ENCODE measurements at regions not wholly inside any gene's neighbourhood (a gene's known extent, or its start where the extent isn't known, plus 50 kb on each side); places are given as distances from the start of the nearest gene placed in this dataset.
"Not testable (repeated sequence)": the region's sequence is repeated elsewhere in the genome, so short reads cannot be mapped to it uniquely, and the experiment has no call there.

DNA sequence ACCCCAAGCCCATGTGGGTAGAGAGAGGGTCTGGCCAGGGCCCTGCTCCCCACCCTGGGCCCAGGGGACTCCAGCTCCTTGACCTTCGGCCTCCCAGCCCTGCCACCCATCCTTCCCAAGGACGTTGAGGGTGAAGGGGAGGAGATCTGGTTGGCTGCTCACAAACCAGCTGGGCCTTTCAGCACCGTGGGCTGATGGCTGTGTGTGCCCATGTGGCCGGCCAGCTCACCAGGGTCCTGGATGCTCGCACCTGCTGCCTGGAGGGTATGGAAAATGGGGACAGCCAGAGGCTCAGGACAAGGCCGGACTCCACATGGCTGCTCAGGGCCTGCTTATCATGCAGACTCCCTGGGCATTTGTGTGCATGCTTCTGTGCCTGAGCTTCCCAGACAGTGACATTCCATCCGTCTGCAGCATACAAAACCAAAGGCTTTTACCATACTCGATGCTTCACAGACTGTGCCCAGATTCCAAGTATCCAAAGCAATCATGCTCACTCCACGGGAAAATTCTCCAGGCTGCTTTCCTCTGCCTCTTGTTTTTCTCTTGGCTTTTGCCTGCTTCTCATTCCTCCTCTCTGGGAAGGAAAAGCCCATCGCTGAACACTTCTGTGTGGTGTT, 112.5 kb upstream of the ZNF469 start:
- H3K27me3 ChIP-seq; ATAC-seq; H3K4me3 ChIP-seq; H3K9me3 ChIP-seq; DNase-seq; intact Hi-C loops (cut with DNase I); H3K27ac ChIP-seq; H3K36me3 ChIP-seq: not testable (repeated sequence)
- 81 to 82% methylated on average over 10 of the region's 10 CpGs for WGBS, 2 donors
- H3K4me1 ChIP-seq: peaks cover 3 to 22% (median 14%) of the 10 kb centered on the region in 9 donors

- H3K4me1 ChIP-seq: peaks cover 0 to 12% (median 7%) of the 10 kb centered on the region in 9 donors
- H3K27ac ChIP-seq; H3K9me3 ChIP-seq; DNase-seq; H3K36me3 ChIP-seq; H3K27me3 ChIP-seq; ATAC-seq; H3K4me3 ChIP-seq; intact Hi-C loops (cut with DNase I): not testable (repeated sequence)
- WGBS, 2 donors: 87 to 90% methylated on average over 11 of the region's 11 CpGs
Observed at GRCh38 chr16:88271296-88271695, 111.5 kb upstream of the ZNF469 start.

GRCh38 chr16:88271776-88272175, 111.0 kb upstream of the ZNF469 start:
- H3K4me1 ChIP-seq: peaks cover 0 to 10% (median 5%) of the 10 kb centered on the region in 9 donors
- ATAC-seq; H3K4me3 ChIP-seq; intact Hi-C loops (cut with DNase I); H3K9me3 ChIP-seq; H3K36me3 ChIP-seq; H3K27me3 ChIP-seq; H3K27ac ChIP-seq; DNase-seq: not testable (repeated sequence)
- 82 to 85% methylated on average over 3 of the region's 3 CpGs for WGBS, 2 donors

GRCh38 chr16:88272437-88272836, 110.3 kb upstream of the ZNF469 start:
- H3K4me3 ChIP-seq; intact Hi-C loops (cut with DNase I); DNase-seq; H3K9me3 ChIP-seq; ATAC-seq; H3K27me3 ChIP-seq; H3K36me3 ChIP-seq; H3K27ac ChIP-seq: not testable (repeated sequence)
- peaks cover 0 to 10% (median 0%) of the 10 kb centered on the region in 9 donors for H3K4me1 ChIP-seq
- WGBS, 2 donors: 87 to 92% methylated on average over 12 of the region's 12 CpGs

DNA sequence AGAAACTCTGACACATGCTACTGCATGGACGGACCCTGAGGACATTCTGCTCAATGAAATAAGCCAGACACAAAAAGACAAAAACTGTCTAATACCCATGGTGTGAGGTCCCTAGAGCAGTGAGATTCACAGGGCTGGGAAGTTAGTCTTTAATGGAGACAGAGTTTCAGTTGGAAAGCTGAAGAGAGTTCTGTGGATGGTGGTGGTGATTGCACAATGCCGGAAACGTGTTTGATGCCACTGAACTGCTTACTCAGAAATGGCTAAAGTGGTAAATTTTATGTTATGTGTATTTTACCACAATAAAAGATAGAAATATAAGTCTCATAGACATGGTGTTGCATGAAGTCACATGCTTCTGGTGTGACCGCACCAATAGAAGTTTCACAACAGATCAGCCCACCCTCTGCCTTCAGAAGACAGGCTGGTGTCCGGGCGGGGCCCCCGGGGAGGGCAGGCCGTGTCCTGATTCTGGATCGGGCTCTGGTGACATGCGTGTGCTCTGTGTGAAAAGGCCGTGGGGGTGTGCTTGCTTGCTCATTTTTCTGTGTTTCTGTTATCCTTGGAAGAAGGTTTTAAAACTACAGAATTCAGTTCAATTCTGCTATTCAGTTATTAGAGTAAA, 108.5 kb upstream of the ZNF469 start:
- H3K36me3 ChIP-seq; DNase-seq; H3K27me3 ChIP-seq; H3K9me3 ChIP-seq; intact Hi-C loops (cut with DNase I); H3K4me3 ChIP-seq: not testable (repeated sequence)
- H3K27ac ChIP-seq: peak overlapping the region in 1 of 10 donors; percentile 10
- WGBS, 2 donors: 74% methylated on average over 11 of the region's 11 CpGs
- peaks cover 0 to 10% (median 0%) of the 10 kb centered on the region in 9 donors for H3K4me1 ChIP-seq
- peak; percentile 28 to 81 (median 50) for ATAC-seq

DNA sequence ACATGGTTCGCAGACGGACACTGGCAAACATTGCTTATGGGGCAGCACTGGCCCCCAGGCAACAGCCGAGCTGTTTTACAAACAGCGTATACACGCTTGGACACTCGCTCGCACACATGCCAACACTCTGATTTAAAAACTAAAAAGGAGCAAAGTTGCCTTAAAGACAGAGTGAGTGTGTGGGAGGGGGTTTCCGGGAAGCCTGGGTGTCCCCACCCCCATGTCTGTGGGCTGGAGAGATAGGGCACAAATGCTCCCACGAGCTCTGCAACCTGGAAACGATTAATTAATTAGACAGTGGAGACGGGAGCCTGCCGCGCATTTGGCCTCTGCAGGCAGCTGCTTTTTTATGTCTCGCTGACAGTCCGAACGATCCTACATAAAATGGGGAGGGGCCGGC, 107.9 kb upstream of the ZNF469 start:
- TF ChIP-seq CTCF (IDR thresholded peaks at IDR 0.05): no peak
- DNase-seq: no peak
- intact Hi-C loops (cut with DNase I): no loop called here
- Histone ChIP-seq H3K4me1 (peaks cover 0 to 10% (median 0%) of the 10 kb centered on the region in 9 donors), H3K4me3 (no peak overlapping the region), H3K9me3 (peaks cover 0 to 14% (median 0%) of the 10 kb centered on the region in 11 donors), H3K27me3 (peaks cover 0 to 5% (median 0%) of the 10 kb centered on the region in 7 donors), H3K36me3 (no peaks in the 10 kb centered on the region), H3K27ac (peak overlapping the region in 1 of 10 donors; percentile 10)
- 54 to 58% methylated on average over 17 of the region's 17 CpGs for WGBS, 2 donors
- ATAC-seq: peak in 3 of 8 donors; percentile 19 to 38 (median 28)

- not testable (repeated sequence) for H3K27me3 ChIP-seq, ATAC-seq
Observed at GRCh38 chr16:88275336-88276122, 107.2 kb upstream of the ZNF469 start.

DNA sequence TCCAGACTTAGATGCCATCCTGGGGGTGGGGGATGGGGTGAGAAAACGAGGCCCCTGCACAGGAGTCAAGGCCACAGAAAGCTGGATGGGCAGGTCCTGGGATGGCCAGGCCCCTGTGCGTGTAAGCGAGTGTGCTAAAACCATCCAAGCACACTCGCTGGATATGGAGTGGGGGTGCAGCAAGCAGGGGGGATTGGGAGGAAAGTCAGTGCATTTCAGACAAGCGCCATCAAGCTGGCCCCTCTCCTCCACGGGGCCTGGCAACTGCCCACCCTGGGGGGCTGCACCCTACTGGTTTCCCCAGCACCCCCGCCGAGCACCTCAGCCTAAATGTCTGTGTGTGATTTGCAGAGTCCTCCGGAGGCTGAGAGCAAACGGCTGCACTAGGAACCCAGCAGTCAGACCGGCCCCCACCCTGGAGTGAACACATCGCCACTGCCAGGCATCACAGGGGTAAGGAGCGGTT, 106.6 kb upstream of the ZNF469 start:
- intact Hi-C loops (cut with DNase I); H3K4me3 ChIP-seq; H3K27me3 ChIP-seq; H3K27ac ChIP-seq; H3K36me3 ChIP-seq; DNase-seq; ATAC-seq: not testable (repeated sequence)
- H3K4me1 ChIP-seq: peaks cover 0 to 10% (median 0%) of the 10 kb centered on the region in 9 donors
- WGBS, 2 donors: 70 to 76% methylated on average over 13 of the region's 13 CpGs
- peaks cover 0 to 19% (median 0%) of the 10 kb centered on the region in 11 donors for H3K9me3 ChIP-seq

More at GRCh38 chr16:88275336-88276122, 107.2 kb upstream of the ZNF469 start:
- DNase-seq; intact Hi-C loops (cut with DNase I); H3K36me3 ChIP-seq; H3K27ac ChIP-seq; H3K4me3 ChIP-seq: not testable (repeated sequence)
- Histone ChIP-seq H3K4me1 (peaks cover 0 to 10% (median 0%) of the 10 kb centered on the region in 9 donors), H3K9me3 (peaks cover 0 to 19% (median 0%) of the 10 kb centered on the region in 11 donors)
- WGBS, 2 donors: 74 to 82% methylated on average over 20 to 21 of the region's 21 CpGs
